ENCODE measurements at regions not wholly inside any gene's neighbourhood (a gene's known extent, or its start where the extent isn't known, plus 50 kb on each side); places are given as distances from the start of the nearest gene placed in this dataset.
"Not testable (repeated sequence)": the region's sequence is repeated elsewhere in the genome, so short reads cannot be mapped to it uniquely, and the experiment has no call there.

GRCh38 chr5:8831251-8831650 lies 714.6 kb downstream of the SEMA5A start:
- DNase-seq (ENCODE audit: low read depth in 4 of 6, low spot score in 6 of 6) = no peak
- H3K9me3 ChIP-seq (ENCODE audit: control insufficient read depth, insufficient read depth, low read length) = no peaks in the 10 kb centered on the region
- no peaks in the 10 kb centered on the region for H3K27me3 ChIP-seq (ENCODE audit: control insufficient read depth, insufficient read depth, low read length)
- H3K4me3 ChIP-seq (ENCODE audit: low read depth, low read length) = no peak overlapping the region
- no peak overlapping the region for H3K27ac ChIP-seq (ENCODE audit: low read depth, low read length)
- H3K4me1 ChIP-seq (ENCODE audit: control insufficient read depth, insufficient read depth, low read length) = peaks cover 3% of the 10 kb centered on the region
- no CpG with 5 or more reads among the region's 3 CpGs for WGBS (ENCODE audit: insufficient coverage)
- H3K36me3 ChIP-seq (ENCODE audit: control insufficient read depth, insufficient read depth, low read length) = no peaks in the 10 kb centered on the region

GRCh38 chr5:8831854-8832253 lies 714.0 kb downstream of the SEMA5A start:
- WGBS (ENCODE audit: insufficient coverage) = no CpG with 5 or more reads among the region's 1 CpG

GRCh38 chr5:8839361-8840055 lies 706.4 kb downstream of the SEMA5A start:
- H3K27me3 ChIP-seq (ENCODE audit: control insufficient read depth, insufficient read depth, low read length) = no peaks in the 10 kb centered on the region
- H3K4me1 ChIP-seq (ENCODE audit: control insufficient read depth, insufficient read depth, low read length) = peaks cover 12% of the 10 kb centered on the region
- WGBS (ENCODE audit: insufficient coverage) = 50% methylated on average over 22 of the region's 22 CpGs
- peaks cover 2% of the 10 kb centered on the region for H3K9me3 ChIP-seq (ENCODE audit: control insufficient read depth, insufficient read depth, low read length)
- no peaks in the 10 kb centered on the region for H3K36me3 ChIP-seq (ENCODE audit: control insufficient read depth, insufficient read depth, low read length)
- H3K4me3 ChIP-seq (ENCODE audit: low read depth, low read length) = no peak overlapping the region
- DNase-seq (ENCODE audit: low read depth in 4 of 6, low spot score in 6 of 6) = peak in 5 of 6 donors; percentile 44 to 84 (median 46)
- H3K27ac ChIP-seq (ENCODE audit: low read depth, low read length) = peak overlapping the region; percentile 70

More at GRCh38 chr5:8831854-8832253, 714.0 kb downstream of the SEMA5A start:
- Histone ChIP-seq H3K27ac (ENCODE audit: low read depth, low read length) (no peak overlapping the region), H3K36me3 (ENCODE audit: control insufficient read depth, insufficient read depth, low read length) (no peaks in the 10 kb centered on the region), H3K27me3 (ENCODE audit: control insufficient read depth, insufficient read depth, low read length) (no peaks in the 10 kb centered on the region), H3K4me1 (ENCODE audit: control insufficient read depth, insufficient read depth, low read length) (peaks cover 3% of the 10 kb centered on the region), H3K4me3 (ENCODE audit: low read depth, low read length) (no peak overlapping the region), H3K9me3 (ENCODE audit: control insufficient read depth, insufficient read depth, low read length) (no peaks in the 10 kb centered on the region)
- DNase-seq (ENCODE audit: low read depth in 4 of 6, low spot score in 6 of 6) = no peak

- H3K36me3 ChIP-seq (ENCODE audit: control insufficient read depth, insufficient read depth, low read length) = no peaks in the 10 kb centered on the region
- no peak for DNase-seq (ENCODE audit: low read depth in 4 of 6, low spot score in 6 of 6)
- WGBS (ENCODE audit: insufficient coverage) = 88% methylated on average over 39 of the region's 39 CpGs
- peaks cover 2% of the 10 kb centered on the region for H3K9me3 ChIP-seq (ENCODE audit: control insufficient read depth, insufficient read depth, low read length)
- no peak overlapping the region for H3K27ac ChIP-seq (ENCODE audit: low read depth, low read length)
- H3K27me3 ChIP-seq (ENCODE audit: control insufficient read depth, insufficient read depth, low read length) = no peaks in the 10 kb centered on the region
- peaks cover 12% of the 10 kb centered on the region for H3K4me1 ChIP-seq (ENCODE audit: control insufficient read depth, insufficient read depth, low read length)
- no peak overlapping the region for H3K4me3 ChIP-seq (ENCODE audit: low read depth, low read length)
These were observed 705.6 kb downstream of the SEMA5A start for GRCh38 chr5:8840237-8840636.

- H3K27ac ChIP-seq (ENCODE audit: low read depth, low read length); DNase-seq (ENCODE audit: low read depth in 4 of 6, low spot score in 6 of 6); H3K9me3 ChIP-seq (ENCODE audit: control insufficient read depth, insufficient read depth, low read length); H3K36me3 ChIP-seq (ENCODE audit: control insufficient read depth, insufficient read depth, low read length); H3K27me3 ChIP-seq (ENCODE audit: control insufficient read depth, insufficient read depth, low read length); H3K4me3 ChIP-seq (ENCODE audit: low read depth, low read length): not testable (repeated sequence)
- H3K4me1 ChIP-seq (ENCODE audit: control insufficient read depth, insufficient read depth, low read length) = peaks cover 12% of the 10 kb centered on the region
- 99% methylated on average over 6 of the region's 8 CpGs for WGBS (ENCODE audit: insufficient coverage)
These were observed 705.1 kb downstream of the SEMA5A start for GRCh38 chr5:8840746-8841145.

DNA sequence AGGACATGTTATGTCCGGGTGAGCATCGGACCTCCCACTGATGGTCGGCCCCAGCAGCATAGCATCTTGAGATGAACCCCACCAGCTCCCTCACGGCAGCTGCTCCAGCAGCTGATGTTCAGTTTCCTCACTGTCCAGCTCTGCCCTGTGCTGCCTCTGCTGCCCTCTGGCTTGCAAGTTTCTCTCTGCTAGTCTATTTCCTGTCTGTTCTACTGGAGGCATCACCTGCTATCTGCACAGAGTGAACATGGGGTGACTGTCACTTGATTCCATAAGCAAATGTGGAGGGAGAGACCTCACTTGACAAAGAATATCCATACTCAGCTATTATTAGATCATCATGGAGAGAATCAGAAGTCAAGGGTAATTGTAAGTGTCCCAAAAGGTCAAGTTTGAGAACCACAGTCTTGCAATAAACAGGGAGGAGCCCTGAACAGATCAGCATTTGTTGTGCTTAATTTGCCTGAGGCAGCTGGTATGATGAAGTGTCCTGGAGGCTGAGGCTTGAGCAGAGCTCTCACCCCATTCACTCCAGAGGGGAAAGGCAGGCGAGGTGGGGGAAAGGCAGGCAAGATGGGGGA lies 702.8 kb downstream of the SEMA5A start:
- WGBS (ENCODE audit: insufficient coverage) = 82% methylated on average over 5 of the region's 5 CpGs
- H3K27ac ChIP-seq (ENCODE audit: low read depth, low read length) = peak overlapping the region; percentile 17
- no peaks in the 10 kb centered on the region for H3K27me3 ChIP-seq (ENCODE audit: control insufficient read depth, insufficient read depth, low read length)
- H3K36me3 ChIP-seq (ENCODE audit: control insufficient read depth, insufficient read depth, low read length) = no peaks in the 10 kb centered on the region
- peaks cover 12% of the 10 kb centered on the region for H3K4me1 ChIP-seq (ENCODE audit: control insufficient read depth, insufficient read depth, low read length)
- peak in 1 of 6 donors; percentile 14 for DNase-seq (ENCODE audit: low read depth in 4 of 6, low spot score in 6 of 6)
- H3K9me3 ChIP-seq (ENCODE audit: control insufficient read depth, insufficient read depth, low read length) = peaks cover 2% of the 10 kb centered on the region
- no peak overlapping the region for H3K4me3 ChIP-seq (ENCODE audit: low read depth, low read length)

- Histone ChIP-seq H3K27ac (ENCODE audit: low read depth, low read length) (peak overlapping the region; percentile 21), H3K27me3 (ENCODE audit: control insufficient read depth, insufficient read depth, low read length) (no peaks in the 10 kb centered on the region), H3K36me3 (ENCODE audit: control insufficient read depth, insufficient read depth, low read length) (no peaks in the 10 kb centered on the region), H3K4me3 (ENCODE audit: low read depth, low read length) (no peak overlapping the region), H3K4me1 (ENCODE audit: control insufficient read depth, insufficient read depth, low read length) (peaks cover 12% of the 10 kb centered on the region), H3K9me3 (ENCODE audit: control insufficient read depth, insufficient read depth, low read length) (peaks cover 2% of the 10 kb centered on the region)
- DNase-seq (ENCODE audit: low read depth in 4 of 6, low spot score in 6 of 6) = peak in 1 of 6 donors; percentile 55
- WGBS (ENCODE audit: insufficient coverage) = 32% methylated on average over 3 of the region's 7 CpGs
These were observed 702.1 kb downstream of the SEMA5A start for GRCh38 chr5:8843771-8844170.

- Histone ChIP-seq H3K27me3 (ENCODE audit: control insufficient read depth, insufficient read depth, low read length) (no peaks in the 10 kb centered on the region), H3K4me3 (ENCODE audit: low read depth, low read length) (no peak overlapping the region), H3K4me1 (ENCODE audit: control insufficient read depth, insufficient read depth, low read length) (peaks cover 12% of the 10 kb centered on the region), H3K9me3 (ENCODE audit: control insufficient read depth, insufficient read depth, low read length) (peaks cover 2% of the 10 kb centered on the region), H3K27ac (ENCODE audit: low read depth, low read length) (peak overlapping the region; percentile 21), H3K36me3 (ENCODE audit: control insufficient read depth, insufficient read depth, low read length) (no peaks in the 10 kb centered on the region)
- DNase-seq (ENCODE audit: low read depth in 4 of 6, low spot score in 6 of 6) = peak in 1 of 6 donors; percentile 18
- WGBS (ENCODE audit: insufficient coverage) = 42% methylated on average over 2 of the region's 5 CpGs
These were observed 701.7 kb downstream of the SEMA5A start for GRCh38 chr5:8844206-8844605.

DNA sequence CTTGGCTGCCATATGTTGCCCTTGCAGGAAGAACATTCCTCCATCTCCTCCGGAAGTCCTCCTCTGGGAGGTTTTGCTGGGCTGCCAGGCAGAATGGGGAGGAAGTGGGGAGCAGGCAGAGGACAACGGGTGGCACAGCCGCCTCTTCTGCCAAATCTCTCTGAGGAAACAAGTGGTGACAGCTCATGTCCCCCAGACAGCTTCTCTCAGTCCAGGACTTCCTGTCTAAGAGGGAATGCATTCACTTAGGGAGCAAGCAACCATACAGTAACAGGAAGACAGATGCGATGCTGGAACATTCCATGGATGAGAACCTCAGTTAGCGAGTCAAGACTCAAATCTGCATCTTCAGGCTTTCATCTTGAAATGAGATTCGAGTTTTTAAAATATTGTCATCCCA lies 701.0 kb downstream of the SEMA5A start:
- Histone ChIP-seq H3K4me1 (ENCODE audit: control insufficient read depth, insufficient read depth, low read length) (peaks cover 7% of the 10 kb centered on the region), H3K27ac (ENCODE audit: low read depth, low read length) (no peak overlapping the region)
- WGBS (ENCODE audit: insufficient coverage) = 87% methylated on average over 3 of the region's 6 CpGs

GRCh38 chr5:8845296-8845695 lies 700.6 kb downstream of the SEMA5A start:
- Histone ChIP-seq H3K9me3 (ENCODE audit: control insufficient read depth, insufficient read depth, low read length) (peaks cover 2% of the 10 kb centered on the region), H3K4me3 (ENCODE audit: low read depth, low read length) (no peak overlapping the region), H3K36me3 (ENCODE audit: control insufficient read depth, insufficient read depth, low read length) (no peaks in the 10 kb centered on the region), H3K4me1 (ENCODE audit: control insufficient read depth, insufficient read depth, low read length) (peaks cover 3% of the 10 kb centered on the region), H3K27me3 (ENCODE audit: control insufficient read depth, insufficient read depth, low read length) (no peaks in the 10 kb centered on the region), H3K27ac (ENCODE audit: low read depth, low read length) (no peak overlapping the region)
- 100% methylated on average over 2 of the region's 5 CpGs for WGBS (ENCODE audit: insufficient coverage)
- no peak for DNase-seq (ENCODE audit: low read depth in 4 of 6, low spot score in 6 of 6)

More for the DNA sequence above, 701.0 kb downstream of the SEMA5A start:
- peaks cover 2% of the 10 kb centered on the region for H3K9me3 ChIP-seq (ENCODE audit: control insufficient read depth, insufficient read depth, low read length)
- DNase-seq (ENCODE audit: low read depth in 4 of 6, low spot score in 6 of 6) = no peak
- no peaks in the 10 kb centered on the region for H3K36me3 ChIP-seq (ENCODE audit: control insufficient read depth, insufficient read depth, low read length)
- H3K27me3 ChIP-seq (ENCODE audit: control insufficient read depth, insufficient read depth, low read length) = no peaks in the 10 kb centered on the region
- H3K4me3 ChIP-seq (ENCODE audit: low read depth, low read length) = no peak overlapping the region

Data from spinal cord (tissue), 9 donors.